ENCODE measurements at regions not wholly inside any gene's neighbourhood (a gene's known extent, or its start where the extent isn't known, plus 50 kb on each side); places are given as distances from the start of the nearest gene placed in this dataset.

DNA sequence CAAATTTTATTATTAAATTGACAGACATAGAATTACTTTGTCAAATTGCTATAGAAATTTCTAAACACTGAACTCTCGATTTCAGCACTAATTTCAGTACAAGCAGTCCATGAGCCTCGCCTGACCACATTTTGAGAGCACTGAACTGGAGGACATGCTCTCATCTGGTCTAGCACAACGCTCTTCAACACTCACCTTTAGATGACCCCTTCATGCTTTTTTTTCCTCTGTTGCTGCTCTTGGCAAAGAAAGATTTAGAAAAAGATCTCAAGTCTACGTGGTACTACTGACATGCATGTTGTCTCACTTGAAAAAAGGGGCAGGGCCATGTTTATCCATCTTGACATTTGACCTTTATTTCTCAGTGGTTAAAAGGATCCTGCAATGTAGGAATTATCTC lies 981.5 kb downstream of the DIAPH3 start:
- H3K27me3 ChIP-seq = no peaks in the 10 kb centered on the region
- H3K36me3 ChIP-seq = no peaks in the 10 kb centered on the region
- H3K9me3 ChIP-seq = no peaks in the 10 kb centered on the region
- no peak overlapping the region for H3K27ac ChIP-seq
- intact Hi-C loops (cut with DNase I) = no loop called here
- TF ChIP-seq EP300 (IDR thresholded peaks at IDR 0.05) = no peak
- no peak for TF ChIP-seq POLR2A (IDR thresholded peaks at IDR 0.05)
- TF ChIP-seq, protein P1, sequence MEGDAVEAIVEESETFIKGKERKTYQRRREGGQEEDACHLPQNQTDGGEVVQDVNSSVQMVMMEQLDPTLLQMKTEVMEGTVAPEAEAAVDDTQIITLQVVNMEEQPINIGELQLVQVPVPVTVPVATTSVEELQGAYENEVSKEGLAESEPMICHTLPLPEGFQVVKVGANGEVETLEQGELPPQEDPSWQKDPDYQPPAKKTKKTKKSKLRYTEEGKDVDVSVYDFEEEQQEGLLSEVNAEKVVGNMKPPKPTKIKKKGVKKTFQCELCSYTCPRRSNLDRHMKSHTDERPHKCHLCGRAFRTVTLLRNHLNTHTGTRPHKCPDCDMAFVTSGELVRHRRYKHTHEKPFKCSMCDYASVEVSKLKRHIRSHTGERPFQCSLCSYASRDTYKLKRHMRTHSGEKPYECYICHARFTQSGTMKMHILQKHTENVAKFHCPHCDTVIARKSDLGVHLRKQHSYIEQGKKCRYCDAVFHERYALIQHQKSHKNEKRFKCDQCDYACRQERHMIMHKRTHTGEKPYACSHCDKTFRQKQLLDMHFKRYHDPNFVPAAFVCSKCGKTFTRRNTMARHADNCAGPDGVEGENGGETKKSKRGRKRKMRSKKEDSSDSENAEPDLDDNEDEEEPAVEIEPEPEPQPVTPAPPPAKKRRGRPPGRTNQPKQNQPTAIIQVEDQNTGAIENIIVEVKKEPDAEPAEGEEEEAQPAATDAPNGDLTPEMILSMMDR (IDR thresholded peaks at IDR 0.05) = no peak
- WGBS, 3 donors = 65 to 72% (median 68%) methylated on average over 4 of the region's 4 CpGs
- no peaks in the 10 kb centered on the region for H3K4me1 ChIP-seq (ENCODE audit: insufficient read depth)
- DNase-seq = no peak
- no peak overlapping the region for H3K4me3 ChIP-seq

DNA sequence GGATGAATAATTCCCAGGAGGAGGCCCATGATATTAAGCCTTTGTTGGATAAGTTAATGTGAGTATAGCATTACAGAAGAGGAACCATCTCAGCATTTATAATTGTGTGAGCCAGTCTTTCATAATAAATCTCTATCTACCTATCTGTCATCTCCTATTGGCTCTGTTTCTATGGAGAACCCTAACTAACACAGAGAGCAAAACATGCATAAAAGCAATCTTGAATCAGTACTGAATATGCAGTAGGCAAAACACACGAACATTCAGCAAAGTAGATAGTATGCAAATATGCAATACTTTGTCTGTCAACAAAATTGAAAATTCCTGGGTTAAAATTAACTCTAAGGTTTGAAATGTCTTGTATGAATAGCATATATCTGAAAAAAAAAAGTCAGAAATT lies 966.3 kb downstream of the DIAPH3 start:
- no peak for DNase-seq
- 48 to 78% (median 73%) methylated on average over 1 of the region's 1 CpG for WGBS, 3 donors
- H3K27ac ChIP-seq = no peak overlapping the region
- intact Hi-C loops (cut with DNase I) = no loop called here
- H3K9me3 ChIP-seq = no peaks in the 10 kb centered on the region
- no peak overlapping the region for H3K4me3 ChIP-seq
- H3K36me3 ChIP-seq = no peaks in the 10 kb centered on the region
- TF ChIP-seq POLR2A (IDR thresholded peaks at IDR 0.05) = no peak
- no peak for TF ChIP-seq EP300 (IDR thresholded peaks at IDR 0.05)
- TF ChIP-seq, protein P1 (IDR thresholded peaks at IDR 0.05) = no peak
- H3K4me1 ChIP-seq (ENCODE audit: insufficient read depth) = no peaks in the 10 kb centered on the region
- H3K27me3 ChIP-seq = no peaks in the 10 kb centered on the region

DNA sequence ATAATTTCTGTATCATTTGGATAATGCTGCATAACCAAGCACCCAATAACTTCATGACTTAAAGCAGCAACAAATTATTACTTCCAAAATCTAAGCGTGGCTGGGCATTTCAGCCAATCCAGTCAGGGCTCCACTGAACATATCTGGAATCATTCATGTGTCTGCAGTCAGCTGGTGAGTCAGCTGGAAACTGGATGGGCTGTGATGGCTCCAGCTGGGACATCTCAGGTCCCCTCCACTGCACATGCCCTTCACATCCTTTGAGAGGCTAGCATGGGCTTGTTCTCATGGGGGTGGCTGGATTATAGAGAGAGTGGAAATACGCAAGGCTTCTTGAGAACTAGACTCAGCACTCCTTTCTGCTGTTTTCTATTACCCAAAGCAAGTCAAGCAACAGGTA lies 961.9 kb downstream of the DIAPH3 start:
- 65 to 74% (median 66%) methylated on average over 2 of the region's 2 CpGs for WGBS, 3 donors
- Histone ChIP-seq H3K27me3 (no peaks in the 10 kb centered on the region), H3K4me3 (no peak overlapping the region), H3K36me3 (no peaks in the 10 kb centered on the region), H3K9me3 (no peaks in the 10 kb centered on the region), H3K4me1 (ENCODE audit: insufficient read depth) (no peaks in the 10 kb centered on the region), H3K27ac (no peak overlapping the region)
- TF ChIP-seq, protein P1 (IDR thresholded peaks at IDR 0.05) = no peak
- TF ChIP-seq POLR2A (IDR thresholded peaks at IDR 0.05) = no peak
- TF ChIP-seq EP300 (IDR thresholded peaks at IDR 0.05) = no peak
- no peak for DNase-seq
- intact Hi-C loops (cut with DNase I) = no loop called here

DNA sequence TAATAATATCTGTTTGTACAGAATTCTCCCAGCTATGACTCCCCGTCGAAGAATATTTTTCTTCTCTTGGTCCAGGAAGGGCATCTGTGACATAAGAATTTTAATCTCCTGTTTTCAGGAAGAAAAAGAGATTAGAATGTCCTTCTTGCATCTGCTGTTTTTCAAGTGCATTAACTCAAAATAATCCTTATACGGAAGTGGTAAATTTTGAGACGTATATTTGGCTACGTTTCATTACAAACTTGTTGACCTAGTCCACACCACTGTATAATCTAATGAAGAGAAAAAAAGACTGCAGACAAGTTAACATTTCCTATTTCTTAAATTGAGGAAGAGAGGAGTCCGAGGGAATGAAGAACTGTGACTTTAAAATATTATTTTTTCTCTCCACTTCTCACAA lies 959.9 kb downstream of the DIAPH3 start:
- intact Hi-C loops (cut with DNase I) = no loop called here
- Histone ChIP-seq H3K9me3 (no peaks in the 10 kb centered on the region), H3K27ac (no peak overlapping the region), H3K4me1 (ENCODE audit: insufficient read depth) (no peaks in the 10 kb centered on the region), H3K36me3 (no peaks in the 10 kb centered on the region), H3K27me3 (no peaks in the 10 kb centered on the region), H3K4me3 (no peak overlapping the region)
- no peak for DNase-seq
- WGBS, 3 donors = 24 to 46% (median 29%) methylated on average over 6 of the region's 6 CpGs
- TF ChIP-seq, protein P1 (IDR thresholded peaks at IDR 0.05) = no peak
- no peak for TF ChIP-seq POLR2A (IDR thresholded peaks at IDR 0.05)
- no peak for TF ChIP-seq EP300 (IDR thresholded peaks at IDR 0.05)

DNA sequence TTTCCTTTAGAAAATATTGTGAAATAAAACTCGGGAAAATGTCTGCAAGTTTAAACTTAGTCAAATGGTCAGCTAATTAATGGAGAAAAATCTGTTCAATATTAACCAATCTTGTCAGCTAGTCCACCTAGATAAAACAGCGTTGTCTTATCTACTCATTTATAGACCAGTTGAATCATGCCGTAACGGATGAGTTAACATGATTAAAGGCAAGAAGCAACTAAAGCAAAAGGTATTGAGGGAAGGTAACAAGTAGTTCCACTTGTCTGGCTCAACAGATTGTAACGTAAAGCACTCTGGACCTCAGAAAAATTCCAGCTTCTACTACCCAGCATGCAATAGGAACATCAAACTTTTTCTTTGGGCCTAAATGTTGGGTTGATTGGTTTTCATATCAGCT lies 958.2 kb downstream of the DIAPH3 start:
- no peak for DNase-seq
- no peak overlapping the region for H3K4me3 ChIP-seq
- 82 to 91% (median 87%) methylated on average over 5 of the region's 5 CpGs for WGBS, 3 donors
- H3K4me1 ChIP-seq (ENCODE audit: insufficient read depth) = no peaks in the 10 kb centered on the region
- intact Hi-C loops (cut with DNase I) = no loop called here
- H3K9me3 ChIP-seq = no peaks in the 10 kb centered on the region
- no peaks in the 10 kb centered on the region for H3K27me3 ChIP-seq
- TF ChIP-seq POLR2A (IDR thresholded peaks at IDR 0.05) = no peak
- TF ChIP-seq, protein P1 (IDR thresholded peaks at IDR 0.05) = no peak
- no peak for TF ChIP-seq EP300 (IDR thresholded peaks at IDR 0.05)
- no peak overlapping the region for H3K27ac ChIP-seq
- no peaks in the 10 kb centered on the region for H3K36me3 ChIP-seq
